ENCODE measurements at regions not wholly inside any gene's neighbourhood (a gene's known extent, or its start where the extent isn't known, plus 50 kb on each side); places are given as distances from the start of the nearest gene placed in this dataset.

DNA sequence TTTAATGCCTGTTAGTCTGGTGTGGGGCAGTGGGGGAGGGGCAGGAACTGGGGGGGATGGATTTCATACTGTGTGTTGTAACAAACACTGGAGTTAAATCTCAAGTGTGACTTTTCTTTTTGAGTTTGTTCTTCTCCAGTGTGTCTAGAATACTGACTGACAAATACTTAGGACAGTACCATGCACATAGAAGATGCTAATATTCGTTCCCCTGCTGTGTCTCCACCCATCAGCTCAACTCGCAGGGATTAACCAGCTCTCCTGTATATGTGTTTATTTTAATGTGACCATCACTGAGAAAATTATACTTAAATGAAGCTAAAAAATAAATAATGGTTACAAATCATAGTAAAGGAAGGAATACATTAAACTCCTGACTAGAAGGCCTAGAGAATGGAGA is 150.9 kb upstream of the E2F8 start:
- peaks cover 8% of the 10 kb centered on the region for H3K4me1 ChIP-seq (ENCODE audit: control insufficient read depth, insufficient read depth, low read length)
- ChIA-PET SMC1A (ENCODE audit: uncharacterized antibody, unreplicated experiment) (interaction anchor here (1.0 kb wide), 1 partner anchor 19 kb away, joined by 3 read pairs; no protein-coding TSS in a partner anchor), RAD21 (ENCODE audit: unreplicated experiment) (no interaction called here), CTCF (no interaction called here), POLR2A (no interaction called here)
- no peaks in the 10 kb centered on the region for H3K79me2 ChIP-seq (ENCODE audit: control insufficient read depth, insufficient read depth, low read length)
- no peak overlapping the region for H3K27ac ChIP-seq (ENCODE audit: control insufficient read depth, insufficient read depth)
- WGBS (ENCODE audit: insufficient coverage, insufficient replicate concordance, low lambda C conversion rate, missing lambda C conversion rate), result 64% methylated on average over 2 of the region's 2 CpGs
- FAIRE-seq, result no peak
- no peak overlapping the region for H3K4me3 ChIP-seq
- H4K20me1 ChIP-seq (ENCODE audit: control insufficient read depth, insufficient read depth), result no peaks in the 10 kb centered on the region
- no peaks in the 10 kb centered on the region; the same call in 1 of the 3 replicates for H3K9me3 ChIP-seq (replicated peaks; ENCODE audit: control insufficient read depth, insufficient read depth, low read length)
- H3K36me3 ChIP-seq (ENCODE audit: control insufficient read depth in 2 of 2, insufficient read depth in 2 of 2, low read length in 1 of 2), result no peaks in the 10 kb centered on the region
- no peak for DNase-seq (ENCODE audit: low read depth, low spot score)
- H3K9ac ChIP-seq (ENCODE audit: control insufficient read depth, insufficient read depth, low read length), result no peak overlapping the region
- no peak overlapping the region for H3K4me2 ChIP-seq (ENCODE audit: control insufficient read depth, insufficient read depth)
- TF ChIP-seq, protein P1, sequence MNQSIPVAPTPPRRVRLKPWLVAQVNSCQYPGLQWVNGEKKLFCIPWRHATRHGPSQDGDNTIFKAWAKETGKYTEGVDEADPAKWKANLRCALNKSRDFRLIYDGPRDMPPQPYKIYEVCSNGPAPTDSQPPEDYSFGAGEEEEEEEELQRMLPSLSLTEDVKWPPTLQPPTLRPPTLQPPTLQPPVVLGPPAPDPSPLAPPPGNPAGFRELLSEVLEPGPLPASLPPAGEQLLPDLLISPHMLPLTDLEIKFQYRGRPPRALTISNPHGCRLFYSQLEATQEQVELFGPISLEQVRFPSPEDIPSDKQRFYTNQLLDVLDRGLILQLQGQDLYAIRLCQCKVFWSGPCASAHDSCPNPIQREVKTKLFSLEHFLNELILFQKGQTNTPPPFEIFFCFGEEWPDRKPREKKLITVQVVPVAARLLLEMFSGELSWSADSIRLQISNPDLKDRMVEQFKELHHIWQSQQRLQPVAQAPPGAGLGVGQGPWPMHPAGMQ (IDR thresholded peaks at IDR 0.05; ENCODE audit: borderline replicate concordance), result no peak
- no peak for TF ChIP-seq POLR2A (IDR thresholded peaks at IDR 0.05; ENCODE audit: low read depth, low read length)
- intact Hi-C loops (cut with micrococcal nuclease; ENCODE audit: unreplicated experiment) (no loop called here), in situ Hi-C loops (cut with MboI) (no loop called here)
- no peaks in the 10 kb centered on the region; a peak in 1 of 4 replicates for H3K27me3 ChIP-seq (replicated peaks in 1 of 2; ENCODE audit: control insufficient read depth in 2 of 2, insufficient read depth in 2 of 2, low read length in 1 of 2)
- no peak overlapping the region for H2AFZ ChIP-seq (ENCODE audit: control insufficient read depth, low read depth, low read length)
- BruUV-seq (replicated peaks), result no TSS peak
- ATAC-seq, result no peak

DNA sequence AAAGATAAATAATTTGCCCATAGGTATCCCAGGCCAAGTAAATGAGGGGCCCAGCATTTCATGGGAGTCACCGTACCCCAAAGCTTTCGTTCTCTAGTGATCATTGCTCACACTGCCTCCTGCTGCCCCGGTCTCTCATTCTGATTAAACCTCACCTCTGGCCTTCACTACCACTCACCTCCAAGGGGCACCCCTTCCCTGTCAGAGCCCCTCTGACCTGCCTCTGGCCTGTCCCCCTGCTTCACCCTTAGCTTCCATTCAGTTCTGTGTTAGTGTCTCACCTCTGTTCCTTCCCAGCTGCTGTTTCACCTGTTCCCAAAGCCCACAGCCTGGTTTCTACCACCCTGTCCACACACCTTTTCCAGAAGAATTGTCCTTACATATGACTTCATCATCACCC is 150.3 kb upstream of the E2F8 start:
- no peaks in the 10 kb centered on the region for H3K79me2 ChIP-seq (ENCODE audit: control insufficient read depth, insufficient read depth, low read length)
- DNase-seq (ENCODE audit: low read depth, low spot score) (no peak), FAIRE-seq (no peak), ATAC-seq (no peak)
- 67% methylated on average over 3 of the region's 3 CpGs for WGBS (ENCODE audit: insufficient coverage, insufficient replicate concordance, low lambda C conversion rate, missing lambda C conversion rate)
- ChIA-PET RAD21 (ENCODE audit: unreplicated experiment) (no interaction called here), CTCF (interaction anchor here (1.1 kb wide), 1 partner anchor 38 kb away, joined by 3 read pairs; no protein-coding TSS in a partner anchor), SMC1A (ENCODE audit: uncharacterized antibody, unreplicated experiment) (interaction anchor here (0.6 to 1.0 kb wide), 2 partner anchors 17 to 19 kb away, joined by 3 read pairs; no protein-coding TSS in a partner anchor), POLR2A (interaction anchor here (0.9 kb wide), 1 partner anchor 15 kb away, joined by 4 read pairs; no protein-coding TSS in a partner anchor)
- H4K20me1 ChIP-seq (ENCODE audit: control insufficient read depth, insufficient read depth), result no peaks in the 10 kb centered on the region
- H3K4me2 ChIP-seq (ENCODE audit: control insufficient read depth, insufficient read depth), result no peak overlapping the region
- H3K27me3 ChIP-seq (replicated peaks in 1 of 2; ENCODE audit: control insufficient read depth in 2 of 2, insufficient read depth in 2 of 2, low read length in 1 of 2), result no peaks in the 10 kb centered on the region; a peak in 1 of 4 replicates
- in situ Hi-C loops (cut with MboI), result no loop called here
- H3K27ac ChIP-seq (ENCODE audit: control insufficient read depth, insufficient read depth), result no peak overlapping the region
- H3K9ac ChIP-seq (ENCODE audit: control insufficient read depth, insufficient read depth, low read length), result no peak overlapping the region
- no TSS peak for BruUV-seq (replicated peaks)
- intact Hi-C loops (cut with micrococcal nuclease; ENCODE audit: unreplicated experiment), result no loop called here
- no peaks in the 10 kb centered on the region; the same call in 1 of the 3 replicates for H3K9me3 ChIP-seq (replicated peaks; ENCODE audit: control insufficient read depth, insufficient read depth, low read length)
- no peaks in the 10 kb centered on the region for H3K36me3 ChIP-seq (ENCODE audit: control insufficient read depth in 2 of 2, insufficient read depth in 2 of 2, low read length in 1 of 2)
- no peak overlapping the region for H3K4me3 ChIP-seq
- H2AFZ ChIP-seq (ENCODE audit: control insufficient read depth, low read depth, low read length), result no peak overlapping the region
- peaks cover 8% of the 10 kb centered on the region for H3K4me1 ChIP-seq (ENCODE audit: control insufficient read depth, insufficient read depth, low read length)
- no peak for TF ChIP-seq CHD2 (IDR thresholded peaks at IDR 0.05; ENCODE audit: borderline replicate concordance, low read depth, low read length)
- no peak for TF ChIP-seq EZH2 (IDR thresholded peaks at IDR 0.05; ENCODE audit: borderline replicate concordance, control insufficient read depth, low read depth, low read length)
- no peak for TF ChIP-seq POLR2AphosphoS5 (IDR thresholded peaks at IDR 0.05; ENCODE audit: low read length)
- no peak for TF ChIP-seq FOXM1 (IDR thresholded peaks at IDR 0.05; ENCODE audit: low read depth, low read length)
- no peak for TF ChIP-seq SUZ12 (IDR thresholded peaks at IDR 0.05; ENCODE audit: unreplicated experiment)
- no peak for TF ChIP-seq FOXK2 (IDR thresholded peaks at IDR 0.05)
- no peak for TF ChIP-seq RB1 (IDR thresholded peaks at IDR 0.05; ENCODE audit: borderline replicate concordance)
- TF ChIP-seq SUPT20H (IDR thresholded peaks at IDR 0.05; ENCODE audit: borderline replicate concordance, control insufficient read depth, low read depth, low read length), result no peak
- TF ChIP-seq HDAC2 (IDR thresholded peaks at IDR 0.05), result no peak
- no peak for TF ChIP-seq RAD51 (IDR thresholded peaks at IDR 0.05)
- TF ChIP-seq, protein P2, sequence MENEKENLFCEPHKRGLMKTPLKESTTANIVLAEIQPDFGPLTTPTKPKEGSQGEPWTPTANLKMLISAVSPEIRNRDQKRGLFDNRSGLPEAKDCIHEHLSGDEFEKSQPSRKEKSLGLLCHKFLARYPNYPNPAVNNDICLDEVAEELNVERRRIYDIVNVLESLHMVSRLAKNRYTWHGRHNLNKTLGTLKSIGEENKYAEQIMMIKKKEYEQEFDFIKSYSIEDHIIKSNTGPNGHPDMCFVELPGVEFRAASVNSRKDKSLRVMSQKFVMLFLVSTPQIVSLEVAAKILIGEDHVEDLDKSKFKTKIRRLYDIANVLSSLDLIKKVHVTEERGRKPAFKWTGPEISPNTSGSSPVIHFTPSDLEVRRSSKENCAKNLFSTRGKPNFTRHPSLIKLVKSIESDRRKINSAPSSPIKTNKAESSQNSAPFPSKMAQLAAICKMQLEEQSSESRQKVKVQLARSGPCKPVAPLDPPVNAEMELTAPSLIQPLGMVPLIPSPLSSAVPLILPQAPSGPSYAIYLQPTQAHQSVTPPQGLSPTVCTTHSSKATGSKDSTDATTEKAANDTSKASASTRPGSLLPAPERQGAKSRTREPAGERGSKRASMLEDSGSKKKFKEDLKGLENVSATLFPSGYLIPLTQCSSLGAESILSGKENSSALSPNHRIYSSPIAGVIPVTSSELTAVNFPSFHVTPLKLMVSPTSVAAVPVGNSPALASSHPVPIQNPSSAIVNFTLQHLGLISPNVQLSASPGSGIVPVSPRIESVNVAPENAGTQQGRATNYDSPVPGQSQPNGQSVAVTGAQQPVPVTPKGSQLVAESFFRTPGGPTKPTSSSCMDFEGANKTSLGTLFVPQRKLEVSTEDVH (IDR thresholded peaks at IDR 0.05; ENCODE audit: low read depth, partially characterized antibody), result no peak
- TF ChIP-seq EED (IDR thresholded peaks at IDR 0.05; ENCODE audit: low read depth), result no peak
- TF ChIP-seq ZNF274 (IDR thresholded peaks at IDR 0.05; ENCODE audit: insufficient read depth, insufficient read length), result no peak

Measured in GM12878 (cell line).